Glutamatergic neuron (in vitro differentiated cells): ENCODE measurements at regions not wholly inside any gene's neighbourhood (a gene's known extent, or its start where the extent isn't known, plus 50 kb on each side); places are given as distances from the start of the nearest gene placed in this dataset.

Source experiments
- DNase-seq: peaks from one replicate; pipeline ENCODE4 v3.0.0; 2022
- H3K27ac Mint-ChIP-seq: one replicate; pipeline ENCODE4 v1.8.0; 2020; ENCODE audit warnings: mild to moderate bottlenecking, mixed read lengths, inconsistent platforms; ENCODE audit not compliant: unreplicated experiment
- H3K27me3 Mint-ChIP-seq: one replicate; pipeline ENCODE4 v1.8.0; 2020; ENCODE audit warnings: mild to moderate bottlenecking, moderate library complexity, mixed read lengths, inconsistent platforms; ENCODE audit not compliant: unreplicated experiment
- H3K36me3 Mint-ChIP-seq: one replicate; pipeline ENCODE4 v1.8.0; 2020; ENCODE audit warnings: mild to moderate bottlenecking, mixed read lengths, inconsistent platforms; ENCODE audit not compliant: unreplicated experiment
- H3K4me1 Mint-ChIP-seq: one replicate; pipeline ENCODE4 v1.8.0; 2020; ENCODE audit warnings: mild to moderate bottlenecking, low read depth, mixed read lengths, inconsistent platforms; ENCODE audit not compliant: unreplicated experiment
- H3K4me3 Mint-ChIP-seq: one replicate; pipeline ENCODE4 v1.8.0; 2020; ENCODE audit warnings: mild to moderate bottlenecking, mixed read lengths, inconsistent platforms; ENCODE audit not compliant: unreplicated experiment
- H3K9me3 Mint-ChIP-seq: one replicate; pipeline ENCODE4 v1.8.0; 2020; ENCODE audit warnings: mild to moderate bottlenecking, moderate library complexity, mixed read lengths, inconsistent platforms; ENCODE audit not compliant: unreplicated experiment
- TF ChIP-seq, protein P1 (sequence below): fragments of 200-600 bp; sonication (generic); IDR thresholded peaks from one replicate; pipeline ENCODE4 v1.5.0; 2021; ENCODE audit not compliant: partially characterized antibody, unreplicated experiment

DNA sequence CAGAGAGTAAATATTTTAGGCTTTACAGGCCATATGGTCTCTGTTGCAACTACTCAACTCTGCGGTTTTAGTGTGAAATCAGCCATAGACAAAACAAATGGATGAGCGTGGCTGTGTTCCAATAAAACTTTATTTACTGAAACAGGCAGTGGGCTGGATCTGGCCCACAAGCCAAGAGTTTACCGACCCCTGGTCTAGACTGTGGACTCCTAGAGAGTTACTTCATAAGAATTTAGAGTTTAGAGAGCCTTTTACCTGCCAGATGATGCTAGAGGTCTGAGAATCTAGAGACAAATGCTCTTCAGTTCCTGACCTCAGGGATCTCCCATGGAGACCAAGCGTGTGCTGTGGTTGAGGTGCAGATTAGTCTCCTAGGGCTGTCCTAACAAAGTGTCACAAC lies 174.8 kb downstream of the PTEN start:
- Mint-ChIP-seq H3K36me3 (no peaks in the 10 kb centered on the region), H3K4me1 (no peaks in the 10 kb centered on the region), H3K27ac (no peak overlapping the region), H3K27me3 (peaks cover 3% of the 10 kb centered on the region), H3K4me3 (no peak overlapping the region), H3K9me3 (no peaks in the 10 kb centered on the region)
- no peak for DNase-seq
- TF ChIP-seq, protein P1, sequence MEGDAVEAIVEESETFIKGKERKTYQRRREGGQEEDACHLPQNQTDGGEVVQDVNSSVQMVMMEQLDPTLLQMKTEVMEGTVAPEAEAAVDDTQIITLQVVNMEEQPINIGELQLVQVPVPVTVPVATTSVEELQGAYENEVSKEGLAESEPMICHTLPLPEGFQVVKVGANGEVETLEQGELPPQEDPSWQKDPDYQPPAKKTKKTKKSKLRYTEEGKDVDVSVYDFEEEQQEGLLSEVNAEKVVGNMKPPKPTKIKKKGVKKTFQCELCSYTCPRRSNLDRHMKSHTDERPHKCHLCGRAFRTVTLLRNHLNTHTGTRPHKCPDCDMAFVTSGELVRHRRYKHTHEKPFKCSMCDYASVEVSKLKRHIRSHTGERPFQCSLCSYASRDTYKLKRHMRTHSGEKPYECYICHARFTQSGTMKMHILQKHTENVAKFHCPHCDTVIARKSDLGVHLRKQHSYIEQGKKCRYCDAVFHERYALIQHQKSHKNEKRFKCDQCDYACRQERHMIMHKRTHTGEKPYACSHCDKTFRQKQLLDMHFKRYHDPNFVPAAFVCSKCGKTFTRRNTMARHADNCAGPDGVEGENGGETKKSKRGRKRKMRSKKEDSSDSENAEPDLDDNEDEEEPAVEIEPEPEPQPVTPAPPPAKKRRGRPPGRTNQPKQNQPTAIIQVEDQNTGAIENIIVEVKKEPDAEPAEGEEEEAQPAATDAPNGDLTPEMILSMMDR: no peak

DNA sequence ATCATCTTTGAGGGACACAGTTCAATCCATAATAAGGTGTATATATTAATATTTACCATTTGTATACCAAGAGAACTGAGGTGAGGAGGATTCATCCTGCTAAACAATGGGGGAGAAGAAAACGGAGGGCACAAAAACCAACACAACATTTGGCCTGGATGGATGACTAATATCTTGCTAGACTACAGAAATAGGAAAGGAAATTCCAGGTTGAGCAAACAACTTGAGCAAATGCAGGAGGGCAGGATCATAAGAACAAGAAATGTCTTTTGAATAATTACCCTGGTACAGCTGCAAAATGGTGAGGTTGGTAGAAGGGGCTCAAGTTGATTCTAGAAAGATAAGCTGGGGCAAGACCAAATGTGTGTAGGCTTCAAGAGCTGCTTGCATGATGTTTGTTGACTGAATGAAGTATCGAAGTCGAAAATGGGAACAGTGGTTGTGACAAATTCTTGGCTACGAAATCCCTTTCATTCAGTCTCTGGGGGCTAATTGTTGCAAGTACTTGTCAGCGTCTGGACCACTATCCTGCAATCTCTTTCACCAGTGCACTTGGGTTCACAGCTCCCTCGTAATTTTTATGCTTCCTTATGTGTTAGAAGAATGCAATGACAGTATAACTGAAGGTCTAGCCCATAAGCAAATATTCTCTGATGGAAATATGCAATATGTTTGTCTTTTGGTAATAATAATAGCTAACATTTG lies 176.2 kb downstream of the PTEN start:
- TF ChIP-seq, protein P1: no peak
- Mint-ChIP-seq H3K4me3 (no peak overlapping the region), H3K4me1 (no peaks in the 10 kb centered on the region), H3K36me3 (no peaks in the 10 kb centered on the region), H3K27me3 (peaks cover 3% of the 10 kb centered on the region), H3K9me3 (no peaks in the 10 kb centered on the region), H3K27ac (no peak overlapping the region)
- no peak for DNase-seq

DNA sequence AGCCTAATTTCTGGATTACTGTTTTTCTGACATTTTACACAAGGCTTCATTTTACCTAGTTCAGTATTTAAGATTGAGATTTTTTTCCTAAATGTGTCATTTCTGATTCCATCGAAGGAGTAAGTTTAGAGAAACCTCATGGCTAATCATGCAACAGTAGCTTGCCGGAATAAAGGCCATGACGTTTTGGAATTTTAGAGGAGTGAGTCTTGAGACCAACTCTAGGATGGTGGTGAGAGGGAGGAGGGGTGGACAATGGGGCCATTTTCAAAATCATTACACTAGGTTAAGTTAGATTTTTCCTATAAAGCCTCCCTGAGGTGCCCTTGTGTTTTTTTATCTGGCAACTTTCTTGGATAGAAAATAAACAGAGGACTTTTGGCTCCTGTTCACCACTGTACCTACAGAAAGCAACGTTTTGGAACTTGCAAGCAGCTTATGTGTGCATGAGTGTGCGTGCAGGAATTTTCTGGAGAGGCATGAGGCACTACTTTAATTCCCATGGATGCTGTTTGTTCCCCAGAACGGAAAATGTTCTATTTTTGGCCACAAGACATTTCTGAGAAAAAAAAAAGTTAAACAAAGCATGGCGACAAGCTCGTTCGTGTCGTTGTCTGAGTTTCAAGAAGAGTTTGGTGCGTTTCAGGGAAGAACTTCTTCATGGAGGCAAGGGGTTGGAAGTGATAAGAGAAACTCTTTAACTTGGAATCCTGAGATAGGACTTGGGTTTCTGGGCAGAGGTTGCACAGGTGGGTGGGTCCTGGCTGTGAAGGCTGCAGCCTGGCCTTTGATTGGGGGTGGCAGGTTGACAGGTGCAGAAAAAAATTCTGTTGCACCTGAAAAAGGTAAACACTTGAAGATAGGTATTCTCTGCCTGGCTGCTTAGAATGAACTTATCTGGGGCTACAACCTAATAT lies 178.1 kb downstream of the PTEN start:
- Mint-ChIP-seq H3K36me3 (no peaks in the 10 kb centered on the region), H3K27ac (no peak overlapping the region), H3K4me1 (no peaks in the 10 kb centered on the region), H3K4me3 (no peak overlapping the region), H3K27me3 (peaks cover 3% of the 10 kb centered on the region), H3K9me3 (no peaks in the 10 kb centered on the region)
- TF ChIP-seq, protein P1: no peak
- no peak for DNase-seq

DNA sequence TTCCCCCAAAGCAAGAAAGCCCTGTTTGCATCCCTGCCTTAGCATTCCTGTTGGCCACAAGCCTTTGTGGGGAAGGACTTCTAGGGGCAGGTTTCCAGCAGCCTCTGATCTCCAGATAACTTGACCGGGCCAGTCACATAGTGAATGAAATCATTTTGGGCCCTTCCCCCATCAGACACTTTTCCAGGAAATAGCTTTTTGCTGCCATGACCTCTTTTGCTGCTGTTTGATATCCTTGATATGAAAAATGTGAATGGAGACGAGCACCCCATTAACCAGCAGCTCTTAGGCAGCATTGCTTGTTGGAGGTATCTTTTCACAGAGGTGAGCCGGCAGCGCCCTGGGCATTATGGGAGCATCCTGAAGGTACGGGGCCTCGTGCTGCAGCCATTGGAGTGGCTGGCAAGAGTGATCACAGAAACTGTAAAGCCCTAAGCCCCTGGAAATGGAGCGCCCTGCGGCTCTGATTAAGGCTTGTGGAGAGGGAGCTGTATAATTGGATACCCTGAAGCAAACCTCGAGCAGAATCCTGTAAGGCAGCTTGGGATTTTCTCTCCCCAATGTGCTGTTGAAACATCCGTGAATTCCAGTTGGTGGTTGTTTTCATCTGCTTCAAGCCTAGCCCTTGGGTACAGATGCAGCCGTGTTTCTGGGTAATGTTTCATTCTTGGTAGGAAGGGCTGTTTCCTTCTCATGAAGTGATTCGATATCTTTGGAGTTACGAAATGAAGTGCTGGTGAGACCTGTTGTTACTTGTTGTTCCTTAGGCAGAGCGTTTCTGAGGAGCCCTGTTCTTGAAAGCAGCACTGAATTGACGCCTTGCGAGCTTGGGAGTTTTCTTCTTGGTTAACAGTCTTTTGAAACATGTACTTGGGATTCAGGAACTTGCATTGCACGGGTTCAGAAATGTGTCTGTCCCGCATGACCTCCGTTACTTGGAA lies 179.0 kb downstream of the PTEN start:
- TF ChIP-seq, protein P1: no peak
- Mint-ChIP-seq H3K4me3 (no peak overlapping the region), H3K27ac (no peak overlapping the region), H3K9me3 (no peaks in the 10 kb centered on the region), H3K4me1 (no peaks in the 10 kb centered on the region), H3K36me3 (no peaks in the 10 kb centered on the region), H3K27me3 (peaks cover 3% of the 10 kb centered on the region)
- DNase-seq: no peak
